ENCODE measurements at regions not wholly inside any gene's neighbourhood (a gene's known extent, or its start where the extent isn't known, plus 50 kb on each side); places are given as distances from the start of the nearest gene placed in this dataset.

GRCh38 chr7:46963719-46964118 lies 618.2 kb downstream of the TNS3 start:
- H3K9ac ChIP-seq: no peak overlapping the region
- H3K36me3 ChIP-seq (ENCODE audit: insufficient read depth): no peaks in the 10 kb centered on the region
- TF ChIP-seq CTCF (conservative IDR thresholded peaks at IDR 0.05; ENCODE audit: low read depth, low read length): no peak
- no peak overlapping the region for H3K27ac ChIP-seq
- no peak overlapping the region for H3K4me2 ChIP-seq
- no peak overlapping the region for H2AFZ ChIP-seq (ENCODE audit: low read depth)
- no peaks in the 10 kb centered on the region for H3K27me3 ChIP-seq (ENCODE audit: insufficient read depth, low read depth)
- H3K79me2 ChIP-seq (ENCODE audit: insufficient read depth, low read depth): no peaks in the 10 kb centered on the region
- no peaks in the 10 kb centered on the region for H3K4me1 ChIP-seq (ENCODE audit: low read depth, poor library complexity, severe bottlenecking)
- no peak overlapping the region for H3K4me3 ChIP-seq (IDR thresholded peaks at IDR 0.05; ENCODE audit: insufficient read depth, low read depth, low read length)
- H4K20me1 ChIP-seq (ENCODE audit: insufficient read depth): no peaks in the 10 kb centered on the region

GRCh38 chr7:46960970-46961369 lies 620.9 kb downstream of the TNS3 start:
- no peak overlapping the region for H3K9ac ChIP-seq
- no peak overlapping the region for H3K4me2 ChIP-seq
- no peak overlapping the region for H3K4me3 ChIP-seq (IDR thresholded peaks at IDR 0.05; ENCODE audit: insufficient read depth, low read depth, low read length)
- no peaks in the 10 kb centered on the region for H3K36me3 ChIP-seq (ENCODE audit: insufficient read depth)
- no peak overlapping the region for H2AFZ ChIP-seq (ENCODE audit: low read depth)
- no peak for TF ChIP-seq CTCF (conservative IDR thresholded peaks at IDR 0.05; ENCODE audit: low read depth, low read length)
- H3K79me2 ChIP-seq (ENCODE audit: insufficient read depth, low read depth): no peaks in the 10 kb centered on the region
- H3K27ac ChIP-seq: no peak overlapping the region
- no peaks in the 10 kb centered on the region for H4K20me1 ChIP-seq (ENCODE audit: insufficient read depth)
- H3K4me1 ChIP-seq (ENCODE audit: low read depth, poor library complexity, severe bottlenecking): no peaks in the 10 kb centered on the region
- H3K27me3 ChIP-seq (ENCODE audit: insufficient read depth, low read depth): no peaks in the 10 kb centered on the region

- Histone ChIP-seq H3K27me3 (ENCODE audit: insufficient read depth, low read depth) (no peaks in the 10 kb centered on the region), H3K79me2 (ENCODE audit: insufficient read depth, low read depth) (no peaks in the 10 kb centered on the region), H3K4me3 (IDR thresholded peaks at IDR 0.05; ENCODE audit: insufficient read depth, low read depth, low read length) (no peak overlapping the region), H3K36me3 (ENCODE audit: insufficient read depth) (no peaks in the 10 kb centered on the region), H2AFZ (ENCODE audit: low read depth) (no peak overlapping the region), H3K27ac (no peak overlapping the region), H3K4me2 (no peak overlapping the region), H4K20me1 (ENCODE audit: insufficient read depth) (no peaks in the 10 kb centered on the region), H3K9ac (no peak overlapping the region), H3K4me1 (ENCODE audit: low read depth, poor library complexity, severe bottlenecking) (no peaks in the 10 kb centered on the region)
- no peak for TF ChIP-seq CTCF (conservative IDR thresholded peaks at IDR 0.05; ENCODE audit: low read depth, low read length)
Measured at GRCh38 chr7:46957195-46957594, 624.7 kb downstream of the TNS3 start.

- Histone ChIP-seq H3K36me3 (ENCODE audit: insufficient read depth) (no peaks in the 10 kb centered on the region), H3K9ac (no peak overlapping the region), H3K4me1 (ENCODE audit: low read depth, poor library complexity, severe bottlenecking) (no peaks in the 10 kb centered on the region), H3K79me2 (ENCODE audit: insufficient read depth, low read depth) (no peaks in the 10 kb centered on the region), H3K27me3 (ENCODE audit: insufficient read depth, low read depth) (no peaks in the 10 kb centered on the region), H3K27ac (no peak overlapping the region), H2AFZ (ENCODE audit: low read depth) (no peak overlapping the region), H3K4me3 (IDR thresholded peaks at IDR 0.05; ENCODE audit: insufficient read depth, low read depth, low read length) (no peak overlapping the region), H4K20me1 (ENCODE audit: insufficient read depth) (no peaks in the 10 kb centered on the region), H3K4me2 (no peak overlapping the region)
- no peak for TF ChIP-seq CTCF (conservative IDR thresholded peaks at IDR 0.05; ENCODE audit: low read depth, low read length)
Measured at GRCh38 chr7:46955531-46955930, 626.4 kb downstream of the TNS3 start.

GRCh38 chr7:46954181-46954580 lies 627.7 kb downstream of the TNS3 start:
- H3K4me3 ChIP-seq (IDR thresholded peaks at IDR 0.05; ENCODE audit: insufficient read depth, low read depth, low read length): no peak overlapping the region
- H3K27ac ChIP-seq: no peak overlapping the region
- no peak for TF ChIP-seq CTCF (conservative IDR thresholded peaks at IDR 0.05; ENCODE audit: low read depth, low read length)
- H3K4me2 ChIP-seq: no peak overlapping the region
- no peaks in the 10 kb centered on the region for H3K36me3 ChIP-seq (ENCODE audit: insufficient read depth)
- no peak overlapping the region for H3K9ac ChIP-seq
- H3K4me1 ChIP-seq (ENCODE audit: low read depth, poor library complexity, severe bottlenecking): no peaks in the 10 kb centered on the region
- H3K79me2 ChIP-seq (ENCODE audit: insufficient read depth, low read depth): no peaks in the 10 kb centered on the region
- no peaks in the 10 kb centered on the region for H3K27me3 ChIP-seq (ENCODE audit: insufficient read depth, low read depth)
- no peak overlapping the region for H2AFZ ChIP-seq (ENCODE audit: low read depth)
- no peaks in the 10 kb centered on the region for H4K20me1 ChIP-seq (ENCODE audit: insufficient read depth)
